HL-60 (cell line): ENCODE measurements at regions not wholly inside any gene's neighbourhood (a gene's known extent, or its start where the extent isn't known, plus 50 kb on each side); places are given as distances from the start of the nearest gene placed in this dataset.

Source experiments
- DNase-seq, 2 experiments: peaks; one replicate each; pipeline ENCODE4 v3.0.0-alpha.2; 2010 to 2020; ENCODE audit warnings: low read depth in 1 of 2, low spot score in 1 of 2
- H3K27ac ChIP-seq: fragments of 250-450 bp; sonication (Bioruptor Pico); replicated peaks from 2 replicates; pipeline ENCODE4 v1.5.1; 2020; ENCODE audit warnings: mild to moderate bottlenecking, moderate library complexity
- H3K27me3 ChIP-seq: fragments of 250-450 bp; sonication (Bioruptor Pico); 2 replicates; pipeline ENCODE4 v1.5.1; 2021; ENCODE audit warnings: mild to moderate bottlenecking, moderate library complexity; ENCODE audit not compliant: insufficient read depth, poor library complexity, severe bottlenecking
- H3K4me3 ChIP-seq: replicated peaks from 2 replicates; pipeline ENCODE4 v1.5.1; 2011; ENCODE audit warnings: mild to moderate bottlenecking, control low read depth, low read length; ENCODE audit not compliant: insufficient read depth
- GABPA ChIP-seq: IDR thresholded peaks from 2 replicates; pipeline ENCODE4 v1.6.1; 2012; ENCODE audit warnings: low read depth
- POLR2AphosphoS5 ChIP-seq: IDR thresholded peaks from 2 replicates; pipeline ENCODE4 v1.6.1; 2012; ENCODE audit warnings: low read depth
- REST ChIP-seq: IDR thresholded peaks from 2 replicates; pipeline ENCODE4 v1.6.1; 2012; ENCODE audit warnings: low read depth; ENCODE audit not compliant: insufficient replicate concordance
- SPI1 ChIP-seq: IDR thresholded peaks from 2 replicates; pipeline ENCODE4 v1.6.1; 2012; ENCODE audit warnings: low read depth, mild to moderate bottlenecking, borderline replicate concordance
- TF ChIP-seq, protein P1 (sequence below): IDR thresholded peaks from one replicate; pipeline ENCODE4 v1.5.1; 2011; ENCODE audit warnings: low read length, control low read depth, inconsistent platforms; ENCODE audit not compliant: insufficient read depth

DNA sequence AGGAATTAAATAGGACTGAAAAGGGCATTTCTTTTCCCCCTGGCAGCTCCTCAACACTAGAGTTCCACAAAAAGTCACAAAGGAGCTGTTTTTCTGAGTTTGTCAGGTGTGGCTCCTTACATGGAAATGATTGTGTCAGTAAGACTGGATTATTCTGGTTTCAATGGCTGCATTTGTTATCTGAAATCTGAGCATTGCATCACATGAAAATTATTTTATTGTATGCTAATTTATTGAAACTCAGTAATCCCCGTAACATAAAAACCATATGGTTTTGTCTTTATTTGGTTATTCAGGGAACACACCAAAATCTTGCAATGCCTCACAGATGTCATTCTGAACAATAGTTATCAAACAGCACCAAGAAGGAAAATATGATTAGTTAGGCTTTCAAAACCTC is 439.7 kb upstream of the TNP1 start:
- no peak for DNase-seq
- no peak overlapping the region for H3K4me3 ChIP-seq
- H3K27me3 ChIP-seq = no peaks in the 10 kb centered on the region
- no peak for TF ChIP-seq SPI1
- no peak for TF ChIP-seq GABPA
- TF ChIP-seq, protein P1, sequence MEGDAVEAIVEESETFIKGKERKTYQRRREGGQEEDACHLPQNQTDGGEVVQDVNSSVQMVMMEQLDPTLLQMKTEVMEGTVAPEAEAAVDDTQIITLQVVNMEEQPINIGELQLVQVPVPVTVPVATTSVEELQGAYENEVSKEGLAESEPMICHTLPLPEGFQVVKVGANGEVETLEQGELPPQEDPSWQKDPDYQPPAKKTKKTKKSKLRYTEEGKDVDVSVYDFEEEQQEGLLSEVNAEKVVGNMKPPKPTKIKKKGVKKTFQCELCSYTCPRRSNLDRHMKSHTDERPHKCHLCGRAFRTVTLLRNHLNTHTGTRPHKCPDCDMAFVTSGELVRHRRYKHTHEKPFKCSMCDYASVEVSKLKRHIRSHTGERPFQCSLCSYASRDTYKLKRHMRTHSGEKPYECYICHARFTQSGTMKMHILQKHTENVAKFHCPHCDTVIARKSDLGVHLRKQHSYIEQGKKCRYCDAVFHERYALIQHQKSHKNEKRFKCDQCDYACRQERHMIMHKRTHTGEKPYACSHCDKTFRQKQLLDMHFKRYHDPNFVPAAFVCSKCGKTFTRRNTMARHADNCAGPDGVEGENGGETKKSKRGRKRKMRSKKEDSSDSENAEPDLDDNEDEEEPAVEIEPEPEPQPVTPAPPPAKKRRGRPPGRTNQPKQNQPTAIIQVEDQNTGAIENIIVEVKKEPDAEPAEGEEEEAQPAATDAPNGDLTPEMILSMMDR = no peak
- TF ChIP-seq REST = no peak
- TF ChIP-seq POLR2AphosphoS5 = no peak
- H3K27ac ChIP-seq = no peak overlapping the region

DNA sequence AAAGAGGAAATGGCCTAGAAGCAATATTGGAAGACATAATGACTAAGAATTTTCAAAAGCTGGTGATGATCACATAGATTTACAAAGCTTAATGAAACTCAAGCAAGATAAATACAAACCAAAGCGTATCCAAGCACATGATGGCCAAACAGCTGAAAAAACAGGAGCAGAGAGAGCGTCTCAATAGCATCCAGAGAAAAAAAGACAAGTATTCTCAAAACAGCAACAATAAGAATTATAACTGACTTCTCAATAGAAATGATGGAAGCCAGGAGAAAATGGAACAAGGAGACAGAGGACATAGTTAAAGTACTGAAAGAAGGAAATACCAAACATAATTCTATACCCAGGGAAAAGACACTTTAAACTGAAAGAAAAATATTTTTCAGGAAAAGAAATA is 437.2 kb upstream of the TNP1 start:
- DNase-seq = no peak
- Histone ChIP-seq H3K27ac (no peak overlapping the region), H3K27me3 (no peaks in the 10 kb centered on the region), H3K4me3 (no peak overlapping the region)
- TF ChIP-seq SPI1 = no peak
- no peak for TF ChIP-seq POLR2AphosphoS5

- H3K27me3 ChIP-seq = no peaks in the 10 kb centered on the region
- TF ChIP-seq, protein P1 = no peak
- TF ChIP-seq GABPA (no peak), SPI1 (no peak), POLR2AphosphoS5 (no peak), REST (no peak)
- H3K4me3 ChIP-seq = no peak overlapping the region
- no peak overlapping the region for H3K27ac ChIP-seq
- DNase-seq = no peak
These were observed 435.0 kb upstream of the TNP1 start for GRCh38 chr2:217294818-217295217.

GRCh38 chr2:217294211-217294610 is 434.3 kb upstream of the TNP1 start:
- TF ChIP-seq REST (no peak), POLR2AphosphoS5 (no peak), GABPA (no peak), SPI1 (no peak)
- TF ChIP-seq, protein P1 = no peak
- Histone ChIP-seq H3K27ac (no peak overlapping the region), H3K27me3 (no peaks in the 10 kb centered on the region), H3K4me3 (no peak overlapping the region)
- no peak for DNase-seq
